COLO668 (cell line): ENCODE measurements at regions not wholly inside any gene's neighbourhood (a gene's known extent, or its start where the extent isn't known, plus 50 kb on each side); places are given as distances from the start of the nearest gene placed in this dataset.
"Not testable (repeated sequence)": the region's sequence is repeated elsewhere in the genome, so short reads cannot be mapped to it uniquely, and the experiment has no call there.

Source experiments
- DNase-seq: peaks from one replicate; lab custom pipeline; 2025; ENCODE audit not compliant: unreplicated experiment; lab: John Stamatoyannopoulos, UW

- DNase-seq = no peak
Measured at GRCh38 chr2:117179405-117179804, 635.1 kb upstream of the DDX18 start.

DNA sequence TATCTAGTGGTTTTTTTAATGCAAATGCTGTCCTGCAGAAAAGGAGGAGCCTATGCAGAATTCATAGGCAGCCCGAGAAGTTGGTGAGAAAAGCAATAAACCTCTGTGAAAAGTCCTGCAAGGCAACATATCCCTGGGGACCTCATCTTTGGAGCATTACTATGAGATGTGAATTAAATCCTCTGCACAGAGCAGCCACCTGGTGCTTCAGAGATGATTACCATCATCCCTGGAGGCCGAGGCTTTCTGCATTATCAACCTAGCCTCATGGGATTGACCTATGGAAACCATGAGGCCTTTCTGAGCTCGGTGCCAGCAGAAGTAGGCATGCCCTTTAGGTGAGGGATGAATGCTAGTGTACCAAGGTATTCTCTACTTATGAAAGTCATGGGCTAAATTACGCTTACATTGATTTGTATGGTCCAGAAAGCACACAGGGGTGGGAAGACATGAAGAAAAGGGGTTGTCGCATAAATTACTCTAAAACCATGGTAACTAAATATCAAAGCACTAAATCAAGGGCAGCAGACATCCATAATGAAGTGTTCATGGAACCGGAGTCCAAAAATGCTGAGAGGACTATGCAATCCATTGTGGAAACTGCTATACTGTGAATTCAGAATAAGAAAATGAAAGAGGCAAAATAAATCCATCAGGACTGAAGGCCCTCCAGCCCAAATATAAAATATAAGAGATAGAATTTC, 623.5 kb upstream of the DDX18 start:
- DNase-seq = no peak

DNA sequence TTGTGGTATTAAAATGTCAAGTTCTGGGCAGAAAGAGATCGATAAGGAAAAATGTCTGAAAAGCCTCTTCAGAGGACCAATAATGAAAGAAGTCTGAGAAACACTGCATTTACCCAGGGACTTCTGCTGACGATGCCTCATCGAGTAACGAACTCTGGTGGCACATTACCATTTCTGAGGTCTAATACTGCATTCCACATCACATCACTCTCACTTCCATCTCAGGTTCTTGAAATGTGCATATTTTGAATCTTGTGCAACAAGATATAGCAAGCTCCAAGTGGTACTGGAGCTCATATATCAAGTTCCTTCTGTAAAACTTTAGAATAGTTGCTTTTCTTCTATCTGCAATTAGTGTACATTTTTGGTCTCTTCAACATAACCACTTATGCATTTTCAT, 619.1 kb upstream of the DDX18 start:
- DNase-seq = no peak

DNA sequence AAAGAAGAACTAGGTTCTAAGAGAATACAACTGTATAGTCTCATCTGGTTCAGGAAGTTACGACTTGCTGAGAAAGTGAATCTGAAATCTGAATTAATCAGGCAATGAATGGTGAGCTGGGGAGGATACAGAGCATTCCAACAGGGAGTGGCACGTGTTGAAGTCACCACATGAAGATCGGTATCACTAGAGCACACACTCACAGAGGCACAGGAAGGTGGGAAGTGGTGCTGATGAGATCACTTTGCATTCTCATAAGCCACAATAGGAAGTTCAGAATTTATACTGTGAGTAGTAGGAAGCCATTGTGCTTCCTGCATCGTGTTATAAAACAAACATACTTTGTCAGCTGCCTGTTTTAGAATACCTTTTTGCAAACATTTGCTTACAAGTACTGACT, 615.0 kb upstream of the DDX18 start:
- no peak for DNase-seq

DNA sequence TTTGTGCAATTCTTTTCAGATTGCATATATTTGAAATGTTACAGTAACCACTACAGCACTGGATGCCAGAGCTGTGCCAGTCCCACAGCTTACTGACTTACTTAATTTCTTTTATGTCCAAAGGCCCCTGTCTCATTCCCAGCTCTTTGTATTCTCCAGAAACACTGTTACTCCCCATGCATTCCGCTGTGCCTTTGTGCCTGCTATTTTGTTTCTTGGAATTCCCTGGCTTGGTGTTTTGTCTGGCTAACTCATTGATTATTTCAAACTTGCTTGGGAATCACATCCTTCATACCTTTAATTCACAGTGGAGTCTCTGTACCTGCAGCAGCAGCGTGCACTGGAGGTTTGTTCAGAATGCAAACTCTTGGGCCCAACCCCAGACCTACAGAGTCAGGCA, 601.9 kb upstream of the DDX18 start:
- DNase-seq = no peak

DNA sequence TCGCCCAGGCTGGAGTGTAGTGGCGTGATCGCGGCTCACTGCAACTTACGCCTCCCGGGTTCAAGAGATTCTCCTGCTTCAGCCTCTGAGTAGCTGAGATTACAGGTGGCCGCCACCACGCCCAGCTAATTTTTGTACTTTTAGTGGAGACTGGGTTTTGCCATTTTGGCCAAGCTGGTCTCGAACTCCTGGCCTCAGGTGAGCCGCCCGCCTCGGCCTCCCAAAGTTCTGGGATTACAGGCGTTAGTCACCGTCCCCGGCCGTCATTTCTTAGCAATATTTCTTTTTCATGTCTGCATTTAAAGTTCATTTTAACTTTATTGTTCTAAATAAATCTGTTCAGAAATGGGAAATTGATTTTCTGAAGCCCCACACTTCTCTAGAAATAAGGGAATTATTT, 597.3 kb upstream of the DDX18 start:
- no peak for DNase-seq

- DNase-seq = no peak
Measured at GRCh38 chr2:117222809-117223208, 591.7 kb upstream of the DDX18 start.

DNA sequence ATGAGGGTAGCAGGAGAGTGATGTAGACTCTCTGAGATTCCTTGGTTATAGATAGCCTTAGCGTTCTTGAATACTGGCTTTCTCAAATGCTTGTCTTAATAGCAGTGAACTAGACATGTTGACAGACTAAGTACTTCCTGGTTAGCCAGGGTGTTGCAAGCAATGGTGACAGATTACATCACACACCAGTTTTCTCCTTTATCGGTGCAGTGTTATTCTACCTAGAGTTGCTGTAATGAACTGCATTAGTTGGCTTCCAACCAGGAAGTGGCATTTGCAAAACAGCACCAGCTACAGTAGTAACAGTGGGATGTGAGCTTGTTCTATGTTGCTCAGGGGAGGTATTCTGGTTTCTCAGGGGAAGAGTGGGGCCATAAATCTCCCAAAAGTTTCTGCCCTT, 582.2 kb upstream of the DDX18 start:
- DNase-seq = no peak

DNA sequence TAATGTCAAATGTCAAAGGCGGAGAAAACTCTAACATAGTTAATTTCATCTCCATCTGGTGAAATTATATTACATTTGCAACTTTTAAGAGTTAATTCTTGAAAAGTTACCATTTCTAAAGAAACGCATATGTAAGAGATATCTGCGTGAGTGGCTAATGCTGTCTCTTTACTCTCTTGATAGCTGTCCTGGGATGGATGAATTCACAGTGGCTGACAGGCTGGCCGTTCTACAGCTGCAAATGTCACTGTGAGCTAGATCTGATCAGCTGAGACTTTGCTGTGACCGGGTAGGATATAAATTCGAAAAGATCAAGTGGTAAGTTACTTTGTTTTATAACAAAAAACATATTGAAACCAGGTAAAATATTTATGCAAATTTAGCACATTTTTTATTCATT, 557.1 kb upstream of the DDX18 start:
- no peak for DNase-seq

DNA sequence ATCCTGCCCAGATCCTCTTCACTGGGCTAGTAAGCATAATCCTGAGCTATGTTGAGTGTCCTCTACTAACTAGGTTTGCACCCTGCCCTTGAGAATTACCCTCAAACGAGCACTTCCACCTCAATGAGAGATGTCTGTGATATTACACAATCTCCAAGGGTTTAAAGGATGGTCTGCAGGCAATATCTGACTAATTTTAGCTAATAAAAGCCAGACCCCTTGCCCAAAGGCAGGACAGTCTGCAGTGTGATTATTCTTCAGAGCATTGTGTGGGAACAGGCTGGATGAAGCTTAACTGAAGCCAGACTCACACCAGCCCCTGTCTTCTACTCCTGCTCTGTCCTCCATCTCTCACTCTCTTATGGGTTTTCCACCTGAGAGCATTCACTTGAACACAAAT, 544.9 kb upstream of the DDX18 start:
- DNase-seq = no peak

DNA sequence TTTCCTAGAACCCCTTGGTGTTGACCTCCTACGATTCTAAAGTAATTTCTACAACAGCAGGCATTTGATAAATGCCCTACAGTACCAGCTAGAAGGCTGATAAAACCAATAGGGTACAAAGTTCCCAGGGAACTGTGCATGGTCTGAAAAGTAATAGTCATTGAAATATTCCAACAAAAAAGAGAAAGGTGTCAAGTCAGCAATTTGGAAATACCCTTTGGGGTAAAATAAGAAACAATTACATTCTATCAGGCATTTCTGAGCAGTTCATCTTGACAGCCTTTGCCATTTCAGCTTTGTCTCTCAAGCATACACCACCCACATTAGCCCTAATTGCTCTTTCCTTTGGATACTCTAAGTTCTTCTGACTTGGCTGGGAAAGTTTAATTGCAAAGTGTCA, 542.9 kb upstream of the DDX18 start:
- no peak for DNase-seq

- DNase-seq = no peak
Measured at GRCh38 chr2:117273009-117273671, 541.4 kb upstream of the DDX18 start.

- DNase-seq = no peak
Measured at GRCh38 chr2:117293012-117293411, 521.5 kb upstream of the DDX18 start.

DNA sequence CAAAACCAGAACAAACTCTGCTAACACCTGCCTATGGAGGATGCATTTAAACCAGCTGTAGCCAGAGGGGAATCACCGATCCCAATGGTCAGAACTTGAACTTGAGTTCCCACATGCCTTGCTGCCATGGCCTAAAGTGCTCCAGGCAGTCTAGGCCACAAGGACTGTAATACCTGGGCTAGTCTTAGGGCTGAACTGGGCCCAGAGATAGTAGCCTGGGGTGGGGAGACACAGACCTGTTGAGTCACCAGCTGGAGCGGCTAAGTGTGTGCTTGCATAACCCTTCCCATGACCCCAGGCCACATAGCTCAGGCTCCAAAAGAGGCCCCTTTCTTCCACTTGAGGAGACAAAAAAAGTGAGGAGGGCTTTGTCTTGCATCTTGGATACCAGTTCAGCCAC, 515.0 kb upstream of the DDX18 start:
- DNase-seq = no peak

DNA sequence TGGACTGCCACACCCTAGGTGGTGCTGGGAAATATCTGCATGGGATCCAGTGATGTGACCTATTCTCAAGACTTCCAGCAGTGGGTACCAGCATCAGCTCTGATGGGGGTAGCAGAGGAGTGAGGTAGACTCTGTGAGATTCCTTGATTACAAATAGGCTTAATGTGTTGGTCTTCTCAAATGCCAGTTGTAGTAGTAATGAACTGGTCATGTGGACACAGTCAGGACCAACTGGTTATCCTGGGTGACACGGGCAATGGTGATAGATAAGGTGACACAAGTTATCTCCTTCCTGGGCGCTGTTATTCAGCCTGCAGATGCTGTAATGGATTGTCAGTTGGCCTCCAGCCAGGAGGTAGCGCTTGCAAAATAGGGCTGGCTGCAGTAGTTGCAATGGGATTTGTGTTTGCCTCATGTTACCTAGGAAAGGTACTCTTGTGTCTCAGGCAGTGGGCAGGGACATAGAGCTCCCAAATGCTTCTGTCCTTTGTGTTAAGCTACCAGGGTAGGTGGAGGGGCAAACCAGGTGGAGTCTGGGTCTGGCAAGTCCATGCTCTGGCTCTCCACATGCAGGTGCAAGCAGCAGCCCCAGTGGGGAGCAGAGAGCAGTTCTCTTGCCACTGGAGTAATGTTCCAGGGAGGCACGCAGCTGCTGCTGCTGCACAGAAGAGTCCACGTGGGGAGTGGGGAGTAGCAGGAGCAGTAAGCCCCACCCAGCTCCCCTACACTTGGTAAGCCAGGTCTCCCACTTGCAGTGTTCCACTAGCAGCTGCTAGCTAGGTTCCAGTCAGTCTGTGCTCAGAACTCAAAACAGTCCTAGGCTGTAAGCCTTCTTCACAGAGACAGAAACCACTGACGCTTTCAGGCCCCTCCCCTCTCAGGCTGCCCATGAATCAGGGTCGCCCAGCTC, 505.4 kb upstream of the DDX18 start:
- no peak for DNase-seq

DNA sequence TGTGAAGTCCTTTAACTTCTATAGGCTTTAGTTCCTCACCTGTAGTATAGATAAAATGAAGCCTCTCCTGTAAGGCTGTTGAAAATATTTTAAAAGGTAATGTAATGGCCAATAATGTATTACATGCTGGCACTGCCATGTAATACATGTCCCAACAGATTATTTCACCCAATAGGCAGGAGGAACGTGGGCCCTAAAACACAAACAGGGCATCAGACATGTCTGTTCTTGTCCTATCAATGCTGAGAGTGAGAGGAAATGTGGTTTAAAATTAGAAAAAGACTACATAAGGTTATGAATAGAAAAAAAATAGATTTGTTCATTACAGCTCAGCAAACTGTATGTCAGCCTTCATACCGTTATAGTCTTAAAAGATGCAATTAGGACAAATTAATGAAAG, 492.7 kb upstream of the DDX18 start:
- no peak for DNase-seq

DNA sequence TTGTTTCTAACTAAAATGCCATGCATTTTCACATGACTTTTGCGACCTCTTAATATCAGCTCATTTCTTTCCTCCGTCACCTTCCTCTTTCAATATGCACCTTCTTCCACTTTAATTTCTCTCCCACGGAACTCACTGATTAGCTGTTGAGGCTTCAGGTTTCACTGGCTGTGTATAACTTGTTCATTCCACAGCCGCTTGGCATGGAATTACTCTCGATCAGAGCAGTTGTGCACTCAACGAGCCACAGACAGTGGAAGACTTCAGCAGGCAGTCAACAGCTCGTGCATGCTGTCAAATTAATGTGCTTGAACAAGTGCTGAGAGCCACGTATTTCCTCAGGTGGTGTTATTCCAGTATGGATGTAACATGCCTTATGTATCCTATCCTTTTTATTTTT, 491.2 kb upstream of the DDX18 start:
- no peak for DNase-seq

GRCh38 chr2:117330641-117331040, 483.9 kb upstream of the DDX18 start:
- DNase-seq = no peak

GRCh38 chr2:117335967-117336366, 478.5 kb upstream of the DDX18 start:
- no peak for DNase-seq

DNA sequence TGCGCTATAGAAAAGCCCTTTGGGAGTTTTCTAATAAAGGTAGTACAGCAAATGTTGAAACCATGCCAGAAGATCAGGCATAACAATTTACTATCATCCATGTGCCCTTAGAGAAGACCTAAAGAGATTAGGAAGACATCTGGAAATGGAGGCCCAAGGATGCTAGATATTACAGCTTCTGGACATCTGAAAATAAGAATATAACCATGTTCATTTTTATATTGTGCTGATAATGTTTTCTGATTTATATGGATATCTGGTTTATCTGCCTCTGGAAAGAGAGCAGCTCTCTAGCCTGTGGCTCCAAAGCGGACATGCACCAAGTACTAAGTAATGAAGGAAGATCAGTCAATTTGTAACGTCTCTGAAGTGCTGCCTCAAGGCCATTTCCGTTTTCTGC, 478.0 kb upstream of the DDX18 start:
- no peak for DNase-seq

GRCh38 chr2:117337981-117338380, 476.5 kb upstream of the DDX18 start:
- DNase-seq = not testable (repeated sequence)

DNA sequence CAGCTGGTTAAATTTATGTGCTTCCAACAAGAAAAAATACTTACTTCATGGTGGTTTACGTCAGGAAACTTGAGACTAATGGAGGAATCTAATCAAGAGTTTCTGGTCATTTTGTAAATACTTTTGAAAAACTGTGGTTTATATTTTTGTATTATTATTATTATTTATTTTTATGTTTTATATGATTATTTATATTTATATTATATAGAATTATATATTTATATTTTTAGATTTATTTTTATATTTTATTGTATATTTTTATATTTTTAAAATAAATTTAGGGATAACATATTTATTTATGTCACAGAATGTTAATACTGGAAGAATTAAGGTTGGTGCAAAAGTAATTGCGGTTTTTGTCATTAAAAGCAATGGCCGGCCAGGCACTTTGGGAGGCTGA, 474.5 kb upstream of the DDX18 start:
- no peak for DNase-seq
